Colon (tissue), 2 donors: ENCODE measurements at regions not wholly inside any gene's neighbourhood (a gene's known extent, or its start where the extent isn't known, plus 50 kb on each side); places are given as distances from the start of the nearest gene placed in this dataset.
"Not testable (repeated sequence)": the region's sequence is repeated elsewhere in the genome, so short reads cannot be mapped to it uniquely, and the experiment has no call there.

Source experiments
- FAIRE-seq: peaks from 2 replicates; lab custom pipeline; 2012; peaks lifted over from hg19 to GRCh38; lab: Jason Lieb, UNC
- donor health status: control.
- donor health status: control.

GRCh38 chr1:147103416-147104155 lies 68.7 kb downstream of the PRKAB2 start:
- FAIRE-seq = not testable (repeated sequence)

- no peak for FAIRE-seq
Observed at GRCh38 chr1:147099192-147099591, 73.1 kb downstream of the PRKAB2 start.

DNA sequence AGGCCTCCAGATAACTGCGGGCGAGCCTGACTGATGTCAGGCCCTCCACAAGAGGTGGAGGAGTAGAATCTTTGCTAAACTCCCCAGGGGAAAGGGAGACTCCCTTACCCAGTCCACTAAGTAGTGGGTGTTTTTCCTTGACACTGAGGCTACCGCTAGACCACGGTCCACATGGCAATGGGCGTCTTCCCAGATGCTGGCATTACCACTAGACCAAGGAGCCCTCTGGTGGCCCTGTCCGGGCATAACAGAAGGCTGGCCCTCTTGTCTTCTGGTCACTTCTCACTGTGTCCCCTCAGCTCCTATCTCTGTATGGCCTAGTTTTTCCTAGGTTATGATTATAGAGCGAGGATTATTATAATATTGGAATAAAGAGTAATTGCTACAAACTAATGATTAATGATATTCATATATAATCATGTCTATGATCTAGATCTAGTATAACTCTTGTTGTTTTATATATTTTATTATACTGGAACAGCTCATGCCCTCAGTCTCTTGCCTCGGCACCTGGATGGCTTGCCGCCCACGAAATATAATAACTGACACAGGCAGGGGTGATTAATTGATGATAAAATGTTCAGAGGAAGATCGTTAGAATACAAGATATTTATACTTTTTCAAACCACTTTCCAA lies 73.8 kb downstream of the PRKAB2 start:
- FAIRE-seq = not testable (repeated sequence)

DNA sequence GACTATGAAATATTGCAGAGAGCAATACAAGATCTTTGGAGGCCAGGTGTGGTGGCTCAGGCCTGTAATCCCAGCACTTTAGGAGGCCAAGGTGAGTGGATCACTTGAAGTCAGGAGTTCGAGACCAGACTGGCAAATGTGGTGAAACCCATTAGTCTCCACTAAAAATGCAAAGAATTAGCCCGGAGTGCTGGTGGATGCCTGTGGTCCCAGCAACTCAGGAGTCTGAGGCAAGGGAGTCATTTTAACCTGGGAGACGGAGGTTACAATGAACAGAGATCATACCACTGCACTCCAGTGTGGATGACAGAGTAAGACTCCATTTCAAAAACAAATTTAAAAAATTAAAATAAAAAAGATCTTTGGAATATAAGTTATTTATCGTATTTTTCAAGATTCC lies 76.6 kb downstream of the PRKAB2 start:
- no peak for FAIRE-seq

GRCh38 chr1:147091801-147092200 lies 80.5 kb downstream of the PRKAB2 start:
- FAIRE-seq = no peak

GRCh38 chr1:147089457-147089856 lies 82.8 kb downstream of the PRKAB2 start:
- no peak for FAIRE-seq

DNA sequence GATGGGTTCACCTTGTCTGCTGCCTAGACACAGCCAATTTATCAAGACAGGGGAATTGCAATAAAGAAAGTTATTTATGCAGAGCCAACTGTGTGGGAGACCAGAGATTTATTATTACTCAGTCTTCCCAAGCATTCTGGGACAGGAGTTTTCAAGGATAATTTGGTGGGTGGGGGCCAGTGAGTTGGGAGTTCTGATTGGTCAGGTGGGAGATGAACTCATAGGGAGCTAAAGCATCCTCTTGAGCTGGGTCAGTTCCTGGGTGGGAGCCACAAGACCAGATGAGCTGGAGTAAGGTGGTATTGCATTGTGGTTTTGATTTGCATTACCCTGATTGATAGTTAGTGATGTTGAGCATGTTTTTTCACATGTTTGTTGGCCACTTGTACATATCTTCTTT lies 86.1 kb downstream of the PRKAB2 start:
- no peak for FAIRE-seq

- FAIRE-seq = no peak
Observed at GRCh38 chr1:147084273-147085096, 87.8 kb downstream of the PRKAB2 start.

DNA sequence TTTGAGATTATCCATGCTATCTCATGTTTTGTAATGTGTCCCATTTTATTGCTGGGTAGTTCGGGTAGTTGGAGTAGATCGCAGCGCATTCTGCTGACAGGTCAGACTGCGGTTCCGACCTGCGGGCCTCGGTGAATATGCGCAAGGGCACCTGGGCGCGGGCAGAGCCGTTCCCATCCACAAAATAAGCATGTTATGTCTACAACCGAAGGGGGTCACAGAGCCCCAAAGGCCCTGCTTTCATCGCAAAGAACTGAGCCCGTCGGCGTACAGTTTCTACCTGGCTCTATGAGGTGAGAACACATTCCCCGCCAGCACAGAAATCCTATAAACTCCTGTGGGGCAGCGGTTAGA lies 88.4 kb downstream of the PRKAB2 start:
- FAIRE-seq = no peak

DNA sequence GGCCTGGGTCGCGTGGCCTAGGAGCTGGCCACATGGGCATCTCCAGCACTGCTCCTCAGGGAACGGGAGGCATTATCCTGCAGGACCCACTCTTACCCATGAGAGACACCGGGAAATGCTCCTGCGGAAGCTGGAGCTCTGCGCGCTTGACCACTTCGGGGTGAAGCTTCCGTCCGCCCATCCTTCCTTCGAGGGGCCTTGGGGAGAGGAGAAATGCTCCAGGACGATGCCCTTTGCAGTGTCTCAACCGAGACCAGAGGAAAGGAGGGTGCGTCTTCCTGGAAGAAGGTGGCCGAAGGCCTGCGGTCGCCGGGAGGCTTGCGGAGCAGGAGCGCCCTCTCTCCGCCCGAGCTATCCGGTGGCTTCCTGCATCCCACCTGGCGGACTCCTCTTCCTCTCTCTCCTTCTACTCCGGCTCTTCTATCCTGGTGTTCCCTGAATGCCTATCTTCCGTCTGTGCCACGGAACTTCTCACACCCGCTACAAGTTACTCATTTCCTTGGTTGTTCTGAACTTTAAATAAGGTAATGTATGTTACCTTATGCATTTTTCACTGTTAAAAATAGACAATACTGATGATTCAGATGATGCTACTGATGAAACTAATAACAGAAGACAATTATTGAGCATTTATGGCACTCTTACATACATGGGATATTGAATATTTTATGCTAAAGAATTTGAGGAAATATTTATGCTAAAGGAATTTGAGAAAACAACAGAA lies 91.4 kb downstream of the PRKAB2 start:
- FAIRE-seq = no peak

- no peak for FAIRE-seq
Observed at GRCh38 chr1:147080006-147080661, 92.1 kb downstream of the PRKAB2 start.

- no peak for FAIRE-seq
Observed at GRCh38 chr1:147079400-147080005, 92.8 kb downstream of the PRKAB2 start.

DNA sequence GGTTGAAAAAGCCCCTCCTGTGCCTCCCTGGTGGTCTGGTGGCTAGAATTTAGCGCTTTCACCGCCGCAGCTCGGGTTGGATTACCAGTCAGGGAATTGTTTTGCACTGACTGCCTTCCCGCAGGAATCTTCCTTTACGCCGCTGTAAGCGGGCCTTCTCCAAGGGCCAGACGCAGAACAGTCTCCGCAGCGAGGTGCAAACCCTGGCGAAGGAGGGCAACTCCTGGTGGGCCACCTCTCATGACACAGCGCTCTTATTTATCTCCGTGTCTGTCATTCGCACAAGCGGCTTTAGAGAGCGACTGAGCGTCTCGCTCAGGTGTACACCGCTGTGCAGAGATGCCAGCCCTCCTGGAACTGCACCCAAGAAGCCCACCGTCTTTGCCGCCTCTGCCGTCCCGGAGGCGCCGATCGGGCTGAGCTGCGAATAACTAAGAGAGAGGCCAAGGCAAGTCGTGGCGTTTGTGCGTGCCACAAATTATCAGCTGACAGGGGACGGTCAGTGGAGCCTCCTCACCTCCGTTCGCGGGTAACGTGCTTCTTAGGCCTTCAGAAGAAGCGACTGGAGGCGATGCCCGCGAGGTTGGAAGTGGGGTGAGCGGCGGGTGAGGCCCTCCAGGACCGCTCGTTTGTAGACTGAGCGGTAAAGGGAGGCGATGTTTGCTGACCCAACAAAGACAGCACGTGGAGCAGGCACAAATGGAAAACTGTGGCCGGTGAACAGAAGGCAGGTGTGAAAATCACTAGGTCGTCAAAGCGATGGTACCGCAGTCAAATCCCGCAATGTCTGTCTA lies 93.5 kb downstream of the PRKAB2 start:
- no peak for FAIRE-seq

GRCh38 chr1:147077936-147078605 lies 94.2 kb downstream of the PRKAB2 start:
- no peak for FAIRE-seq

GRCh38 chr1:147077523-147077922 lies 94.7 kb downstream of the PRKAB2 start:
- FAIRE-seq = no peak

GRCh38 chr1:147077081-147077480 lies 95.2 kb downstream of the PRKAB2 start:
- no peak for FAIRE-seq

- FAIRE-seq = no peak
Observed at GRCh38 chr1:147076442-147076841, 95.8 kb downstream of the PRKAB2 start.

DNA sequence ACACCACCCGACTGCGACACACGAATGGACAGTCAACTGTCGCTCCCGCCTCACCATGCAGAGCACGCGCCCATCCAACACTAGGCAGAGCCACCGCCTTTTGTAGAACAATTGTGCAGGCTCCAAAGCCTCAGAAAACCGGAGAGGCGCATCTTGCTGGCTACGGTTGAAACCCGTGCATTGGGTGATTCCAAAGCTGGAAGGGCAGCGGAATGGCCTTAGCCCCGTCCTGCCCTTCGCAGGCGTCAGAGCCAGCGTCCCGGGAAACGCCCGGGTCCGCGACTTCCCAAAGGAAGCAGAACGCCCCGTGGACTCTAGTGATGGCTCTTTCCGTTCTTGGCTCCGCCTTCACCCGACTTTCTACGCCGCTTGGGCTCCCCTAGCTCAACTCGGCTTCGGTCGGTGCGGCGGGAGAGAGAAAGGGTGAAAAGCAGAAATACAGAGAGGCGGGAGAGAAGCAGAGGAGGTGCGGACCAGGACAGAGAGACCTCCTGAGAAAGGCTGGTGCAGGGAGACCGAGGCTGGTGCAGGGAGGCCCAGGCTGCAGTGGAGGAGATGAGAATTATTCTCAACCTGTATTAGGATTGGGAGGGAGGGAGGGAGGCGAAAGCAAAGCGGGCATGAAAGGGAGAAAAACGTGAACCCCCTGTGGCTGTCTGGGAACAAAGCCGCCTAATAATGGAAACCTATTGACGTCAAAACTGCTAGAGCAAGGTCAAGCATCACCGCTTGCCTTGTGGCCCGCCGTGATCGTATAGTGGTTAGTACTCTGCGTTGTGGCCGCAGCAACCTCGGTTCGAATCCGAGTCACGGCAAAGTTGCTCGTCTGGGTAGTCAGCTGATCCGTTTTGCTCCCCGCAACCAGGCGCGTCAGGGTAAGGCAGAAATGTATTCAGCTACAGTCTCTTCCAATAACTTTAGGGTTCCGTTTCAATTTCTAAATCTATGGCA lies 99.5 kb downstream of the PRKAB2 start:
- no peak for FAIRE-seq

DNA sequence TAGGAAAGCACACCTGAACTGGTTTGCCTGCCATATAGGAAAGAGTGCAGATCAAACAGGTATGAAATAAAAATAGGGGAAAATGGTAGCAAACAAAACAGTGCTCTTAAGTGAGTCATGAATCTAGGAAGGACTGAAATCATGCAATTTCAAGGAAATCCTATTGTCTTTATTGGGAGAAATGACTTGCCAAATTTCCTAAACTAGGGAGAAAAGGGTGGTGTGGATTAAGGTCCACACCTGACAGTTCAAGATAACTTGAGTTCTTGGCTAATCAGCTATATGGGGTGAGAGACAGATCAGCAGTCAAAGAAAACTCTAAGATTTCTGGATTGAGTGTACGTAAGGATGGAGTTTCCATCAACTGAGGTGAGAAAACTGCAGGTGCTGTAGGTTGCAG lies 101.1 kb downstream of the PRKAB2 start:
- FAIRE-seq = no peak
